HepG2 (cell line): ENCODE measurements at regions not wholly inside any gene's neighbourhood (a gene's known extent, or its start where the extent isn't known, plus 50 kb on each side); places are given as distances from the start of the nearest gene placed in this dataset.

Experiments
- ATAC-seq: fragments of 200-7000 bp; cut with Tn5 transposase; 3 replicates; pipeline ENCODE4 v1.9.1; 2020; ENCODE audit warnings: mild to moderate bottlenecking, moderate library complexity
- BruUV-seq: library from RNA; stranded (reverse); fragments of 400-500 nt; replicated peaks from 2 replicates; lab custom pipeline; 2021; lab: Mats Ljungman, UMichigan
- CTCF ChIA-PET: fragments of 300-600 bp; formaldehyde crosslinking; extraction: SDS; loops from one replicate; lab custom pipeline; 2021; ENCODE audit warnings: low total read pairs, inconsistent platforms, low intra/inter-chr PET ratio; lab: Yijun Ruan, JAX
- POLR2A ChIA-PET: fragments of 350-600 bp; sonication (Branson Sonifier 250); formaldehyde crosslinking; loops from one replicate; lab custom pipeline; 2020; ENCODE audit warnings: antibody characterized with exemption, inconsistent platforms; lab: Yijun Ruan, JAX
- DNase-seq: peaks from one replicate; pipeline ENCODE4 v3.0.0-alpha.2; 2015; ENCODE audit warnings: low spot score
- FAIRE-seq: peaks from 3 replicates; lab custom pipeline; 2011; peaks lifted over from hg19 to GRCh38; lab: Jason Lieb, UNC
- H2AFZ ChIP-seq: one replicate; pipeline ENCODE4 v1.6.1; 2011; ENCODE audit warnings: low read length, inconsistent platforms
- H3K27ac ChIP-seq: fragments of 300-600 bp; 3 replicates; pipeline ENCODE4 v1.8.0; 2011; ENCODE audit warnings: mixed run types, mild to moderate bottlenecking, mixed read lengths, low read length, inconsistent platforms; ENCODE audit not compliant: insufficient read depth; ENCODE audit errors: extremely low read length
- H3K27me3 ChIP-seq, 2 experiments: fragments of 200-600 bp in 1 of 2; 2 replicates in 1 of 2; 3 replicates in 1 of 2; pipeline versions ENCODE4 v1.6.0 to v1.8.0; 2011; ENCODE audit warnings: low read length in 2 of 2, mild to moderate bottlenecking in 2 of 2, moderate library complexity in 2 of 2, inconsistent platforms in 1 of 2; ENCODE audit not compliant: insufficient read depth in 2 of 2, control insufficient read depth in 1 of 2
- H3K36me3 ChIP-seq, 2 experiments: fragments of 200-600 bp in 1 of 2; replicated peaks in 1 of 2; 2 replicates in 1 of 2; 3 replicates in 1 of 2; pipeline versions ENCODE4 v1.5.1 to v1.8.0; 2011; ENCODE audit warnings: low read length in 2 of 2, inconsistent platforms in 1 of 2; ENCODE audit not compliant: insufficient read depth in 2 of 2, control insufficient read depth in 1 of 2
- H3K4me1 ChIP-seq: 2 replicates; pipeline ENCODE4 v1.5.1; 2012; ENCODE audit warnings: low read length, inconsistent platforms; ENCODE audit not compliant: insufficient read depth
- H3K4me2 ChIP-seq: 2 replicates; pipeline ENCODE4 v1.6.0; 2011; ENCODE audit warnings: low read depth, low read length, inconsistent platforms
- H3K4me3 ChIP-seq, 3 experiments: fragments of 200-600 bp in 1 of 3; sonication (generic), shearing (Covaris generic) in 1 of 3; replicated peaks in 1 of 3; 2 replicates each; pipeline ENCODE4 v1.5.1; 2011 to 2016; ENCODE audit warnings: low read length in 3 of 3, inconsistent platforms in 2 of 3, low read depth in 2 of 3, mild to moderate bottlenecking in 2 of 3, control low read depth in 1 of 3, mixed read lengths in 1 of 3; ENCODE audit not compliant: insufficient read depth in 1 of 3
- H3K79me2 ChIP-seq: one replicate; pipeline ENCODE4 v1.6.1; 2011; ENCODE audit warnings: low read length, inconsistent platforms; ENCODE audit not compliant: insufficient read depth
- H3K9ac ChIP-seq: 2 replicates; pipeline ENCODE4 v1.6.0; 2011; ENCODE audit warnings: mild to moderate bottlenecking, low read depth, low read length, inconsistent platforms; ENCODE audit not compliant: insufficient read depth
- H3K9me3 ChIP-seq: 2 replicates; pipeline ENCODE4 v1.5.1; 2012; ENCODE audit warnings: mild to moderate bottlenecking, low read length
- H4K20me1 ChIP-seq: 2 replicates; pipeline ENCODE4 v1.6.0; 2011; ENCODE audit warnings: inconsistent platforms, mild to moderate bottlenecking, low read length, moderate library complexity; ENCODE audit not compliant: insufficient read depth
- ATM ChIP-seq: fragments of 450-650 bp; IDR thresholded peaks from 2 replicates; pipeline ENCODE4 v1.7.1; 2017; ENCODE audit warnings: mild to moderate bottlenecking, borderline replicate concordance
- CHD2 ChIP-seq: IDR thresholded peaks from 2 replicates; pipeline ENCODE4 v1.6.1; 2011; ENCODE audit warnings: low read depth, low read length, improper control_type of control experiment
- FOSL2 ChIP-seq: sonication (generic); formaldehyde crosslinking; IDR thresholded peaks from 2 replicates; pipeline ENCODE4 v1.4.0; 2020; ENCODE audit warnings: missing genetic modification reagents
- HDAC2 ChIP-seq: sonication (generic); formaldehyde crosslinking; IDR thresholded peaks from 2 replicates; pipeline ENCODE4 v1.4.0; 2020; ENCODE audit warnings: missing genetic modification reagents
- IKZF4 ChIP-seq: sonication (generic); formaldehyde crosslinking; IDR thresholded peaks from 2 replicates; pipeline ENCODE4 v1.5.1; 2020; ENCODE audit warnings: borderline replicate concordance, mild to moderate bottlenecking, low read depth, missing genetic modification reagents; ENCODE audit errors: not compliant biosample characterization
- MAF1 ChIP-seq: sonication (generic); formaldehyde crosslinking; IDR thresholded peaks from 2 replicates; pipeline ENCODE4 v1.5.0; 2020; ENCODE audit warnings: missing genetic modification reagents, borderline replicate concordance
- PCBP1 ChIP-seq: fragments of 200-400 bp; formaldehyde crosslinking; IDR thresholded peaks from 2 replicates; pipeline ENCODE4 v1.6.1; 2017; ENCODE audit warnings: mild to moderate bottlenecking, low read depth, low read length, borderline replicate concordance
- SP4 ChIP-seq: sonication (generic); formaldehyde crosslinking; IDR thresholded peaks from 2 replicates; pipeline ENCODE4 v1.8.1; 2023; ENCODE audit warnings: mild to moderate bottlenecking, missing genetic modification reagents
- TCF7L2 ChIP-seq: IDR thresholded peaks from 2 replicates; pipeline ENCODE4 v1.6.1; 2011; ENCODE audit warnings: mild to moderate bottlenecking, low read depth, low read length, moderate library complexity
- TRIM24 ChIP-seq: sonication (generic); formaldehyde crosslinking; IDR thresholded peaks from 2 replicates; pipeline ENCODE4 v1.8.0; 2022; ENCODE audit warnings: mild to moderate bottlenecking, missing genetic modification reagents
- ZBTB42 ChIP-seq: sonication (generic); formaldehyde crosslinking; IDR thresholded peaks from 2 replicates; pipeline ENCODE4 v1.5.0; 2020; ENCODE audit warnings: mild to moderate bottlenecking, missing genetic modification reagents
- ZFP41 ChIP-seq: sonication (generic); formaldehyde crosslinking; IDR thresholded peaks from 2 replicates; pipeline ENCODE4 v1.4.0; 2020; ENCODE audit warnings: mild to moderate bottlenecking, missing genetic modification reagents, borderline replicate concordance
- ZNF460 ChIP-seq: sonication (generic); formaldehyde crosslinking; IDR thresholded peaks from 2 replicates; pipeline ENCODE4 v1.5.1; 2020; ENCODE audit warnings: missing genetic modification reagents, mild to moderate bottlenecking, borderline replicate concordance
- ZNF691 ChIP-seq: sonication (generic); formaldehyde crosslinking; IDR thresholded peaks from 2 replicates; pipeline ENCODE4 v1.4.0; 2020; ENCODE audit warnings: missing genetic modification reagents, low read depth, mild to moderate bottlenecking, borderline replicate concordance
- ZNF713 ChIP-seq: sonication (generic); formaldehyde crosslinking; IDR thresholded peaks from 2 replicates; pipeline ENCODE4 v1.4.0; 2020; ENCODE audit warnings: mild to moderate bottlenecking, missing genetic modification reagents
- ZNF747 ChIP-seq: sonication (generic); formaldehyde crosslinking; IDR thresholded peaks from 2 replicates; pipeline ENCODE4 v1.8.1; 2023; ENCODE audit warnings: missing genetic modification reagents, mild to moderate bottlenecking, borderline replicate concordance
- whole genome bisulfite sequencing: methylation state at CpG from one replicate; pipeline ENCODE4 v1.1.6; 2017; ENCODE audit warnings: low lambda C conversion rate; 5-methylcytosine and 5-hydroxymethylcytosine counted together
- in situ Hi-C: cut with HindIII; loops from 2 replicates; pipeline ENCODE4 v1.10.0; 2017; ENCODE audit warnings: low pct_unique_long_range_greater_than_20kb; ENCODE audit not compliant: extremely low pct_ligation_motif_present
- intact Hi-C: fragments of 100-400 bp; cut with micrococcal nuclease; formaldehyde crosslinking; loops from one replicate; pipeline ENCODE4 v1.10.0; 2022; ENCODE audit not compliant: unreplicated experiment
- TF ChIP-seq, protein P1 (sequence below): sonication (generic); formaldehyde crosslinking; IDR thresholded peaks from 2 replicates; pipeline ENCODE4 v1.5.0; 2020; ENCODE audit warnings: mild to moderate bottlenecking, missing genetic modification reagents

DNA sequence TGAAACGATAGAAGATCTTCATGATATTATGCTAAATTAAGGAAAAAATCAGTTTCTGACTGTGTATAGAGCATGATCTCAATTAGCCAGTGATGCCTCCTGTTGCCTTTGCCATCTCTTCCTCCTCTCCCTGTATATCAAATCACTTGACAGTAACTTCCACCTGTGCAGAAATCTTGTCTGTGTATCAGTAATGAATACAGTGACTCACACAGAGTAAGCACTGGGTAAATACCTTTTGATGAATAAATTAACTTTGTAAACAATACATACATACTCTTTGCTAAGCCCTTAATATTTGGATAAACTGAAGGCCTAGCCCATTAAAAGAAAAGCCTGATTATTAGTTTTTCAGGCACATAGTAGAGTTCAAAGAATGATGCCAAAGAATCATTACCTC is 610.6 kb upstream of the NRP1 start:
- Histone ChIP-seq H3K4me1 (no peaks in the 10 kb centered on the region), H2AFZ (no peak overlapping the region), H3K79me2 (no peaks in the 10 kb centered on the region), H3K36me3 (no peaks in the 10 kb centered on the region), H3K9ac (no peak overlapping the region), H3K4me2 (no peak overlapping the region), H4K20me1 (no peaks in the 10 kb centered on the region), H3K4me3 (no peak overlapping the region), H3K27me3 (no peaks in the 10 kb centered on the region), H3K9me3 (no peaks in the 10 kb centered on the region), H3K27ac (no peak overlapping the region)
- no peak for ATAC-seq
- FAIRE-seq: no peak
- 17% methylated on average over 1 of the region's 1 CpG for WGBS
- POLR2A ChIA-PET: no interaction called here
- no peak for TF ChIP-seq ZNF460 (CRISPR knock-in tag)
- no peak for TF ChIP-seq IKZF4 (CRISPR knock-in tag)
- TF ChIP-seq TRIM24 (CRISPR knock-in tag): no peak
- no peak for TF ChIP-seq TCF7L2
- no peak for TF ChIP-seq FOSL2 (CRISPR knock-in tag)
- no peak for TF ChIP-seq ZNF691 (CRISPR knock-in tag)
- no peak for TF ChIP-seq ZFP41 (CRISPR knock-in tag)
- TF ChIP-seq, protein P1, sequence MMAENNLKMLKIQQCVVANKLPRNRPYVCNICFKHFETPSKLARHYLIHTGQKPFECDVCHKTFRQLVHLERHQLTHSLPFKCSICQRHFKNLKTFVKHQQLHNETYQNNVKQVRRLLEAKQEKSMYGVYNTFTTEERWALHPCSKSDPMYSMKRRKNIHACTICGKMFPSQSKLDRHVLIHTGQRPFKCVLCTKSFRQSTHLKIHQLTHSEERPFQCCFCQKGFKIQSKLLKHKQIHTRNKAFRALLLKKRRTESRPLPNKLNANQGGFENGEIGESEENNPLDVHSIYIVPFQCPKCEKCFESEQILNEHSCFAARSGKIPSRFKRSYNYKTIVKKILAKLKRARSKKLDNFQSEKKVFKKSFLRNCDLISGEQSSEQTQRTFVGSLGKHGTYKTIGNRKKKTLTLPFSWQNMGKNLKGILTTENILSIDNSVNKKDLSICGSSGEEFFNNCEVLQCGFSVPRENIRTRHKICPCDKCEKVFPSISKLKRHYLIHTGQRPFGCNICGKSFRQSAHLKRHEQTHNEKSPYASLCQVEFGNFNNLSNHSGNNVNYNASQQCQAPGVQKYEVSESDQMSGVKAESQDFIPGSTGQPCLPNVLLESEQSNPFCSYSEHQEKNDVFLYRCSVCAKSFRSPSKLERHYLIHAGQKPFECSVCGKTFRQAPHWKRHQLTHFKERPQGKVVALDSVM (CRISPR knock-in tag): no peak
- no peak for TF ChIP-seq MAF1 (CRISPR knock-in tag)
- TF ChIP-seq ZNF713: no peak
- TF ChIP-seq CHD2: no peak
- TF ChIP-seq SP4: no peak
- TF ChIP-seq ATM: no peak
- TF ChIP-seq ZBTB42 (CRISPR knock-in tag): no peak
- no peak for TF ChIP-seq HDAC2 (CRISPR knock-in tag)
- TF ChIP-seq PCBP1: no peak
- TF ChIP-seq ZNF747 (CRISPR knock-in tag): no peak
- CTCF ChIA-PET: no interaction called here
- in situ Hi-C loops (no loop called here), intact Hi-C loops (no loop called here)
- no peak for DNase-seq
- no TSS peak for BruUV-seq
